Peyer's patch (tissue), 4 donors: ENCODE measurements at regions not wholly inside any gene's neighbourhood (a gene's known extent, or its start where the extent isn't known, plus 50 kb on each side); places are given as distances from the start of the nearest gene placed in this dataset.
"Not testable (repeated sequence)": the region's sequence is repeated elsewhere in the genome, so short reads cannot be mapped to it uniquely, and the experiment has no call there.

Source experiments
- DNase-seq, 3 donors: peaks; one replicate each; pipeline ENCODE4 v3.0.0-alpha.2; 2017 to 2019
- H3K27ac ChIP-seq, 4 donors: fragments of 200-600 bp; sonication (generic); one replicate each; pipeline ENCODE4 v1.5.1; 2016 to 2019
- H3K27me3 ChIP-seq, 2 donors: fragments of 200-600 bp; sonication (generic); one replicate each; pipeline ENCODE4 v1.5.1; 2019
- H3K36me3 ChIP-seq, 3 donors: fragments of 200-600 bp; sonication (generic); one replicate each; pipeline ENCODE4 v1.5.1; 2016 to 2019
- H3K4me1 ChIP-seq, 4 donors: fragments of 200-600 bp; sonication (generic); one replicate each; pipeline ENCODE4 v1.5.1; 2016 to 2019
- H3K4me3 ChIP-seq, 4 donors: fragments of 200-600 bp; sonication (generic); 1 replicate in 3 of 4; 2 replicates in 1 of 4; pipeline ENCODE4 v1.5.1; 2016 to 2019; ENCODE audit warnings: mild to moderate bottlenecking in 1 of 4
- H3K9me3 ChIP-seq, 4 donors: fragments of 200-600 bp; sonication (generic); one replicate each; pipeline ENCODE4 v1.5.1; 2016 to 2019; ENCODE audit warnings: mild to moderate bottlenecking in 1 of 4
- CTCF ChIP-seq, 6 experiments: fragments of 450-650 bp in 4 of 6; fragments of 200-600 bp in 2 of 6; sonication (generic) in 1 of 6; IDR thresholded peaks; one replicate each; pipeline ENCODE4 v1.5.1; 2017 to 2019; ENCODE audit warnings: antibody characterized with exemption in 6 of 6, mild to moderate bottlenecking in 3 of 6, moderate library complexity in 1 of 6
- POLR2A ChIP-seq, 2 donors: fragments of 450-650 bp; IDR thresholded peaks; one replicate each; pipeline ENCODE4 v1.5.1; 2017; ENCODE audit warnings: antibody characterized with exemption in 2 of 2, mild to moderate bottlenecking in 2 of 2, moderate library complexity in 2 of 2

DNA sequence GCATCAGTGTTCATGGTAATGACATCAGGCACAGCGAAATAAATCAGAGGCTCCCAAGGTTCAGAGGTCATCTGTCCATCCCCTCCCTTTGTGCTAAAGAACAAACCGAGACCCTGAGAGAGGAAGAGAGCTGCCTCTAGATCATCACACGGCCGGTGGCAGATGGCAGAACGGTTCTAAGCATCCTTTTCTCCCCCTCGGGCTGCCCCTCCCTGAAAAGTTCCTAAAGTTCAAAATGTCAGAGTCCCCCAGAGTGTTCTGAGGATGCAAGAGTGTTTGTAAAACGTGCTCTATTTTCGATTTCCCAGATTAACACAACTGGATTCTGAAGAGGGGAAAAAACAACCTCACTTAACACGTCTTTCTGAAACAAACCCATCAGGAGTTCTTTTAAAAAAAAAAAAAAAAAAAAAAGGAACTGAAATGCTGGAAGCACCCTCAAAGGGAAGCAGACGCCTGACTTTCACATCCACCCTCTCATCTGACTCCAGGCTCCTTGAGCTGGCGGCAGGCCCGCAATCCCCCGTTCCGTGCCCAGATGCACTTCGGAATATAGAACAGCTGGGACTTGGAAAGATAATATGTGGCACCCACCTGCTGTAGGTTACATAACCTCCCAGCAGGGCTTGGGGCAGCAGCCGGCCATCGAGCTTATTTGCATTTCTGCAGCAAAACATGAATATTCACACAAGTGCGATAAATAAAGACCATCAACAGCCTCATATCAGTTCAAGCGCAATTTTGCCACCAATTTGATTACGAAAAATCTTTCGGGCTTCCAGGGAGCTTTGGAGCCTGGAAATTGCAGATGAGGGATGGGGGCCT, 115.5 kb upstream of the SMURF2 start:
- H3K4me1 ChIP-seq: peaks cover 4 to 63% (median 37%) of the 10 kb centered on the region in 4 donors
- H3K27ac ChIP-seq: peak overlapping the region; percentile 28 to 64 (median 36)
- peaks cover 0 to 18% of the 10 kb centered on the region in 2 donors for H3K27me3 ChIP-seq
- H3K4me3 ChIP-seq: peak overlapping the region; percentile 22 to 53 (median 48)
- no peaks in the 10 kb centered on the region for H3K36me3 ChIP-seq
- no peaks in the 10 kb centered on the region for H3K9me3 ChIP-seq
- peak; percentile 51 to 62 (median 53) for DNase-seq
- no peak for TF ChIP-seq POLR2A (IDR thresholded peaks at IDR 0.05)
- TF ChIP-seq CTCF (IDR thresholded peaks at IDR 0.05): no peak

- Histone ChIP-seq H3K27me3 (peaks cover 0 to 18% of the 10 kb centered on the region in 2 donors), H3K4me3 (peak overlapping the region in 3 of 4 donors; percentile 34 to 46 (median 46)), H3K27ac (peak overlapping the region; percentile 22 to 59 (median 36)), H3K4me1 (peaks cover 4 to 58% (median 37%) of the 10 kb centered on the region in 4 donors)
- H3K36me3 ChIP-seq, H3K9me3 ChIP-seq: not testable (repeated sequence)
- TF ChIP-seq CTCF (IDR thresholded peaks at IDR 0.05): peak; percentile 89 to 98 (median 95)
- DNase-seq: peak; percentile 76 to 90 (median 85)
Measured at GRCh38 chr17:64776720-64777414, 114.8 kb upstream of the SMURF2 start.

GRCh38 chr17:64775701-64776570, 113.8 kb upstream of the SMURF2 start:
- H3K27ac ChIP-seq: no peak overlapping the region
- H3K27me3 ChIP-seq: peaks cover 0 to 18% of the 10 kb centered on the region in 2 donors
- no peak overlapping the region for H3K4me3 ChIP-seq
- TF ChIP-seq POLR2A (IDR thresholded peaks at IDR 0.05): no peak
- TF ChIP-seq CTCF (IDR thresholded peaks at IDR 0.05): no peak
- H3K4me1 ChIP-seq: peaks cover 4 to 49% (median 32%) of the 10 kb centered on the region in 4 donors
- no peaks in the 10 kb centered on the region for H3K9me3 ChIP-seq
- H3K36me3 ChIP-seq: no peaks in the 10 kb centered on the region
- peak in 1 of 3 donors; percentile 44 for DNase-seq

DNA sequence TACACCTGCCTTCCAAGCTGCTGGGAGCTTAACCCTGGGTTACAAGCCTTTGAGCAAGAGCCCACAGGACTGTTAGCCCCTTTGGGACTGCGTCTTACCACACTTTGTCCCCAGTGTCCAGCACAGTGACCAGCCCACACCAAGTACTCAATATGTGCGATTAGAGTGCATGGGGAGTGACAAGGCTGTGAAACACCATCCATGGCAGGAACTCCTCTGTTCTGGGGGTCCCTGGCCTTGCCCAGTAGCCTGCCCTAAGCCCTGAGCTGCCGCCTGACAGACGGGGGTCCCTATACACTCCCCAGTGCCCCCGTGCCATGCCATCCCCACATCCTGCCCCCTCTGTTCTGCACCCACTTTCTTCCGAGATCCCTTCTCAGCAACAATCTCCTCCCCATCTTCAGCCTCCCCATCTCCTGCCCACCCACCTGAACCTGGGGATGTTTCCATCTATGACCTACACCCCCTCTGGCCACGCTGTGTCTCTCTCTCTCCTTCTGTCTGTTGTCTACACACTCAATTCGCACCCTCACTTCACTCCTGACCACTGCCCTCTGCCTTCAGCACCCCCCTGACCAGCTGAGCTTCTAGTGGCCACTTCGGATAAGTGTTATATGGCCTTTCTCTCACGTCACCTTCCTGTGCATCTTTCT, 112.9 kb upstream of the SMURF2 start:
- Histone ChIP-seq H3K4me3 (no peak overlapping the region), H3K27ac (no peak overlapping the region), H3K36me3 (no peaks in the 10 kb centered on the region), H3K4me1 (peaks cover 4 to 40% (median 23%) of the 10 kb centered on the region in 4 donors), H3K9me3 (no peaks in the 10 kb centered on the region), H3K27me3 (peaks cover 0 to 18% of the 10 kb centered on the region in 2 donors)
- DNase-seq: peak in 1 of 3 donors; percentile 37
- TF ChIP-seq POLR2A (IDR thresholded peaks at IDR 0.05) (no peak), CTCF (IDR thresholded peaks at IDR 0.05) (no peak)
